Muscle of arm (tissue), 1 donor: ENCODE measurements at regions not wholly inside any gene's neighbourhood (a gene's known extent, or its start where the extent isn't known, plus 50 kb on each side); places are given as distances from the start of the nearest gene placed in this dataset.
"Not testable (repeated sequence)": the region's sequence is repeated elsewhere in the genome, so short reads cannot be mapped to it uniquely, and the experiment has no call there.

Experiments used
- DNase-seq: peaks from one replicate; pipeline ENCODE4 v3.0.0-alpha.2; 2013

DNA sequence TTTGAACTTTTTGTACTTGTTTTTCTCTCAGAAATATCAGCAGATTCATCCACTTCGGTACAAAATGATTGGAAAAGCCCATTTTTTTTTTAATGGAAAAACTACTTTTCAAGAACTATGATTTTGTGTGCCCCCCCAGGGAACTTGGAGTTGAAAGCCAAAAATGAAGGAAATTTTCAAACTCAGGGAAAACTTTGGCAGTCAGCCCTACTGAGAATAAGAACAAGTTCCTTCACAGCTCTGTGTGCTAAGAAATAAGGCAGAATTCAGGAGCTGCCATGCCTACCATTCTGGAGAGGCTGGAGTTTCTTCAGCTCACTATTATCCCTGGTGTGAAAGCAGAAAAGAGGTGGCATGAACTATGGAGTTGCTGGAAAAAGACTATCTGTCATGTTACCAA lies 226.0 kb upstream of the SLC35G4 start:
- peak; percentile 76 for DNase-seq

DNA sequence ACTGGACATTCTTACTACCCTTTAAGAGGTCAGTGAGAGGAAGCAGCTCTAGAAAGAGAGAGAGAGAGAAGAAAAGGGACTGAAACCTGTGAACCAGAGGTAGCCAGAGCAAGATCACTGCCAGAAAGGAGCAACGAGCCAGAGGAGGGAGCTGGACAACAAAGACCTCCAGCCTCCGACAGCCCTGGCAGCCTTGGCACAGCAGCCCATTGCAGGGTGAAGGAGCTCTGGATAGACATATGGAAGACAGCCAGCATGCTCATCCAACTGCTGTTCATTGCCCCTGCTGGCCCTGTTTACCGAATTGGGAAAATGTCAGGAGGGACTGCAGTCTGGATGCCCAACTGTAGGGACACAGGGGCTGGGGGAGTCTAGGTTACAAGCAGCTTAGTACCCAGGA lies 228.4 kb upstream of the SLC35G4 start:
- no peak for DNase-seq

DNA sequence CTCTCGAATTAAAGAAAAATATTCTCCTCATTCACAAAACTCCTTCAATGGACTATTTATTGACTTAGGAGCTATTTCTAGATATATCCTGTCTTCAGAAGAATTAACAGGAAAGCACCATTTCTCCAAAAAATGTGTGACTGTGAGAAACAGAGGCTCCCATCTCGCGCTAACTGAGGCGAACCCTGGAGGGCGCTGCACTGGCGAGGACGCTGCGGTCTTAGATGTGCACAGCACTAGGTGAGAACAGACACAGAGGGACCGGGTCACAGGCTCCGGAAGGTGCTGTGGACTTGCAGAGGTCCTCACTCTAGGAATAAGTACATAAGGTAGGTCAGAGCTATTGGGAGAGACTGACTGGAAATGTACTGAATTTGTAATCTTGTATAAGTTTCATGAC lies 229.7 kb upstream of the SLC35G4 start:
- DNase-seq, result no peak

DNA sequence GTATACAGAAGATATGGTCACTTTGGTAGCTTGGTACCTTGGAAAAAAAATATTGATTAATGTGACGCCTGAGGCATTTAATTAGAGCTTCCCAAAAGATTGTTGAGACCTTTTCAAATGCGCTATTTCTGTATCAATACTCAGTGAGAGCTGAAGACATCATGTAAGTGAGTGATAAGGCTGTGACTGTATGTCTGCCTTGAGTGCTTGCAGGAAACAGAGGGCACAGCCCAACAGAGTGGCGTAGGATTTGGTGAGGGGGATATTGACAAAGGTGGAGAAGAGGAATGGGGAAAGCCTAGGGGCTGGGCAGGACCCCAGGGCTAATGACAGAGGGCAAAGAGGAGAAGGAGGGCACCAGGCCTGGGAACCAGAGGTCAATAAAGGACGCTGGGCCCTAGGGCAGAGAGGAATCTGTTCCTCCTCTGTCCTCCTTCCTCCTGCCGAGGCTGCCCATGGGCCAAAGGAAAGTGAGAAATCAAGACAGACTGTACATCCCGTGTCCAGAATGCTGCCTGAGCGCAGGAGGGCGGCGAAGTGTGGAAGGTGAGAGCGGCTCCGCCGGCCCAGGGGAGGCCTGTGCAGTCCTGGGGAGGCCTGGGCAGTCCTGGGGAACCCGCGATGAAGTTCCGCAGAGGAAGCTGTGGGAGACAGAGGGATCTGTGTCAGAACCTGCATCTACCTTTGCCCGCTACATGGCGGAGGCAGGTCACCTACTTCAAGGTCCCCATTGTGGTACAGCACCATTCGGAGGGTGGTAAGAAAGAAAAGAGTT lies 228.6 kb upstream of the PIEZO2 start:
- no peak for DNase-seq

DNA sequence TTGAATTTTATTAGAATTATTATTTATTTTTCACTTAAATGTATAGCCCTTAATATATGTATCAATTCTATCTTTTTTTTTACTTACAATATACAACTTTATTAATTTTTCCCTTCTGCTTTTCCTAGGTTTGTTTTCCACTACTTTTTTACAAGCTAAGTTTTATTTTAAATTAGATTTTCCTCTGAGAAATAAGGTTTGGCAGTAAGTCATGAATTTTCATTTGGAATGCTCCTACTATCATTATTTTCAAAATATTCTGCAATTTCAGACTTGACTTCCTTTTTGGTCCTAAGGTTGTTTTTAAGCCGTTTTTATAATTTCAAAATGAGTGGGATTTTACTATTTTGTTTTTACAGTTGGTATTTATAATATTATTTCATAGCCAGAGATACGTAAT lies 222.8 kb upstream of the PIEZO2 start:
- DNase-seq, result peak; percentile 41

DNA sequence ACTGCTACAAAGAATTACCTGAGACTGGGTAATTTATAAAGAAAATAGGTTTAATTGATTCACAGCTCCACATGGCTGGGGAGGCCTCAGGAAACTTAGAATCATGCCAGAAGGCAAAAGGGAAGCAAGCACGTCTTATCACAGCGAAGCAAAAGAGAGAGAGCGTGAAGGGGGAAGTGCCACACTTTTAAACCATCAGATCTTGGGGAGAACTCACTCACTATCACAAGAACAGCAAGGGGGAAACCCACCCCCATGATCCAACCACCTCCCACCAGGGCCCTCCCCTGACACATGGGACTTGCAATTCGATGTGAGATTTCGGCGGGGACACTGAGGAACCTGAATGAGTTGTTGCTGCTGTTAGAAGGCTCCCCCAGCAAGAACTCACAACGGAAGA lies 220.2 kb upstream of the PIEZO2 start:
- no peak for DNase-seq

DNA sequence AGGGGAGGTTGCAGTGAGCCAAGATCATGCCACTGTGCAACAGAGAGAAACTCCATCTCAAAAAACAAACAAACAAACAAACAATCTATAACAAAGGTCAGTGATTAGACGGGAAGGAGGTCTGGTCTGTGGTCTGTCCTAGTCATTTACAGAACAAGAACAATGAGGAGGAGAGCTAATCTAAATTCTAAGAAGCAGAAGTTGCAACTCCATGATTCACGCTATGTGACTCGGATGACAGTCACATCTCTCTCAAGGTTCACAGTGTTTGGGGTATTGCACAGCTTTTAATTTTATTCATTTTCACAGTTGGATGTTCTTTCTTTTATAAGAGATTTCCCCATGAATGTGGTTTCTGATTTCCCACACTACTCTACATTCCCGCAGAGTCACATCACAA lies 218.7 kb upstream of the PIEZO2 start:
- DNase-seq, result no peak

DNA sequence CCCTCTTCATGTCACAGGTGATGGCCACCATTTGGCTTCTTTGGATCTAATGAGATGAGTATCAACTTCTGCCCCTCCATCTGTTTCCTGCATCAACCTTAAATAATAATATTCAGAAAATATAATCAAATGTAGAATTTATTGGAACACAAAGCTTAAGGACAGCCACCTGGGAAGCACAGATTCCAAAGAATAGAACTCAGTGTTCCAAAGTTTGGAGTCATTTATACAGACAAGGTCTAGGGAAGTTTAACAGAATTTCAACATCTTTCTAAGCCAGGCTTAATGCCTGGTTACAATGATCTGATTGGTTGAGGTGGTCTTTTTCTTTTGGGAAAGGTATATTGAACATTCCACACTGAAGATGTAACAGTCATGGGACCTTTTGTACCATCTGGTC lies 218.0 kb upstream of the PIEZO2 start:
- DNase-seq, result peak; percentile 13

DNA sequence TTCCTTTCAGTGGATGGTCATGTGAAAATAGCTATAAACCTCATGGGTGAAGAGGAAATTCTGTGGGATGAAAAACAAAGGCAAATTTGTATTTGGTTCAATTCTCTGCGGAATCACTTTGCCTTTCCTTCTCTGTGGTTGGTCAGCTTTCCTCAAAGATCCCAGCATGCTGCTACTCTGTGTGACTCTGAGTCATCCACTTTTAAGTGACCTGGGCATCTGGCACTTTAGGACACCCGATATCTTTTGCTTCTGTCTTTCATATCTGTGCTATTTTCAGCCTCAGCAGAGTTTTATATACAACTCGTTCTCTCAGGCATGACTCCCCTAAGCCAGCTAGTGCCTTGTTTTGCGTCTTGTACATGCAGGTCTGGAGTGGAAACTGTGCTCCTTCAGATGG lies 217.0 kb upstream of the PIEZO2 start:
- peak; percentile 16 for DNase-seq

DNA sequence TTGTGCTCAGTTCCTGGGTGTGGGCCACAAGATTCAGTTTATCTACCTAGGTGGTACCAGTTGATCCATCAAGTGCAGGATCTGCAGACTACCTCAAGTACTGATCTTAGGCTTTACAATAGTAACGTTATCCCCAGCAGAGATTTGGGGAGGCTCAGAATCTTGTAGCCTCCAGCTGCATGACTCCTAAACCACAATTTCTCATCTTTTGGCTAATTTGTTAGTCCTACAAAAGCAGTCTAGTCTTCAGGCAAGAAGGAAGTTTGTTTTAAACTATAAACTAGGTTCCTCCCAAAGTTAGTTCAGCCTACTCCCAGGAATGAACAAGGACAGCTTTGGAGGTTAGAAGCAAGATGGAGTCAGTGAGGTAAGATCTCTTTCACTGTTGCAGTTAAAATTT lies 213.5 kb upstream of the PIEZO2 start:
- DNase-seq, result no peak

DNA sequence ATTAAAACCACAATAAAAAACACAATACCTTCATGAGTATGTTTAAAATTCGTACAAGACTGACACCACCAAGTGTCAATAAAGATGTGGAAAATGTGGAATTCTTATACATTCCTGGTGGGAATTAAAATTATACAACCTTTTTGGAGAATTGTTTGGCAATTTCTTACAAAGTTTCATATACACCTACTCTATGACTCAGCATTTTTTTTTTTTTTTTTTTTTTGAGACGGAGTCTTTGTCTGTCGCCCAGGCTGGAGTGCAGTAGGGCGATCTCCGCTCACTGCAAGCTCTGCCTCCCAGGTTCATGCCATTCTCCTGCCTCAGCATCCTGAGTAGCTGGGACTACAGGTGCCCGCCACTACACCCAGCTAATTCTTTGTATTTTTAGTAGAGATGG lies 212.5 kb upstream of the PIEZO2 start:
- DNase-seq, result not testable (repeated sequence)

DNA sequence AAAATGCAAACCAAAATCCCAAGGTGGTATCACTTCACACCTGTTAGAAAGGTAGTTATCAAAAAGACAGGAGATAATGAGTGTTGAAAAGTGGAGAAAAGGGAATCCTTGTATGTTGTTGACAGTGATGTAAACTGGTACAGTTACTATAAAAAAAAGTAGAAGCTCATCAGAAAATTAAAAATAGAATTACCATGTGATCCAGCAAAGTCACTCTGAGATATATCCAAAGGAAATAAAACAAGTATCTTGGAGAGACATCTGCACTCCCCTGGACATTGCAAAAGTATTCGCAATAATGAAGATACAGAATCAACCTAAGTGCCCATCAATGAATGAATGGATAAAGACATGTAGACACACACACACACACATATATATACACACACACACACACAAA lies 208.3 kb upstream of the PIEZO2 start:
- no peak for DNase-seq

DNA sequence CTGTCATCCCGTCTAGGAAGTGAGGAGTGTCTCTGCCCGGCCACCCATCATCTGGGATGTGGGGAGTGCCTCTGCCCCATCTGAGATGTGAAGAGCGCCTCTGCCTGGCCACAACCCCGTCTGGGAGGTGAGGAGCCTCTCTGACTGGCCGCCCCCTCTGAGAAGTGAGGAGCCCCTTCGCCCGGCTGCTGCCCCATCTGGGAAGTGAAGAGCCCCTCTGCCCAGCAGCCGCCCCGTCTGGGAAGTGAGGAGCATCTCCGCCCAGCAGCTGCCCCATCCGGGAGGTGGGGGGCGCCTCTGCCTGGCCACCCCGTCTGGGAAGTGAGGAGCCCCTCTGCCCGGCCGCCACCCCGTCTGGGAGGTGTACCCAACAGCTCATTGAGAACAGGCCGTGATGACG lies 195.2 kb upstream of the PIEZO2 start:
- DNase-seq, result not testable (repeated sequence)

DNA sequence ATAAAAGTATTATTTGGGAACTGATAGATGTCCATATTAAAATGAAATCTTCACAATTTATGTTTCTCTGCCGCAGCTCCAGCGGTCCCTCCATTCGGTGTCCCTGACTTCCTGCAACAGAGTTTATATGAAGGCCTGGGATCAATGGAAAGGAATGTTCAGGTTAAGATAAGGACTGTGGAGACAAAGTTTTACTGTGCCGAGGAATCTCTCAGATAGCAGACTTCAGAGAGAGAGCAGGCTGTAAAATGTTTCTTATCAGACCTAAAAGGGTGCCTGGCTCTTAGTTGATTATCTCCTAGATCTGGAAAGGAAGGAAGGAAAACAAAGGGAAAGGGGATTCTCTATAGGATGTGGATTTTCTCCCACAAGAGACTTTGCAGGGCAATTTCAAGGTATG lies 193.7 kb upstream of the PIEZO2 start:
- DNase-seq, result no peak

DNA sequence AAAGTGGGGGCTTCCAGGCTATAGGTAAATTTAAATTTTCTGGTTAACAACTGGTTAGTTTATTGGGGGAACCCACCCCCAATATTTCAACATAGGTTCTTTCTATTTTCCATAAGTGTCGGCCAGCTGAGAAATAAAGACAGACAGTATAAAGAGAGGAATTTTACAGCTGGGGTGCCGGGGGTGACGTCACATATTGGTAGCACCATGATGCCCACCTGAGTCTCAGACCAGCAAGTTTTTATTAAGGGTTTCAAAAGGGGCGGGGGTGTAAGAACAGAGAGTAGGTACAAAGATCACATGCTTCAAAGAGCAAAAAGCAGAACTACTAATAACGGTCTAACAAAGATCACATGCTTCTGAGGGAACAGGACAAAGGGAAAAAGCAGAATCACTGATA lies 192.7 kb upstream of the PIEZO2 start:
- not testable (repeated sequence) for DNase-seq

DNA sequence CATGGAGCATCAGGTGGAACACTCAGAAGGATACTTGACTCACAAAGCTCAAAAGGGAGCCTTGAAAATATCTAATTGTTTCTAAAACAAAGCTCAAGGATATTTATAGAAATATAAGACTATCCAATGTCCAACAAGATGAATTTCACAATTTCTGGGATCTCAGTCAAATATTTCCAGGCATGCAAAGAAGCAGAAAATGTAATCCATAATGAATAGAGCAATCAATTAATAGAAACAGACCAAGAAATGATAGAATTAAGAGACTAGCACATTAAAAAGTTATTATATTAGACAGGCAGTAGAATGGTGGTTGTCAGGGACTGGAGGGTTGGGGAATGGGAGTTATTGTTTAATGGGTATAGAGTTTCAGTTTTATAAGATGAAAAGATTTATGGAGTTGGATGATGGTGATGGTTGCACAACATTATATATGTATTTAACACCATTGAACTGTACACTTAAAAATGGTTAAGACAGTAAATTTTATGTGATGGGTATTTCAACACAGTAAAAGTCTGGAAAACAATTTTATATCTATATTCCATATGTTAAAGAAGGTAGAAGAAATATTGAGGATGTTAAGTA lies 189.9 kb upstream of the PIEZO2 start:
- DNase-seq, result peak; percentile 50

DNA sequence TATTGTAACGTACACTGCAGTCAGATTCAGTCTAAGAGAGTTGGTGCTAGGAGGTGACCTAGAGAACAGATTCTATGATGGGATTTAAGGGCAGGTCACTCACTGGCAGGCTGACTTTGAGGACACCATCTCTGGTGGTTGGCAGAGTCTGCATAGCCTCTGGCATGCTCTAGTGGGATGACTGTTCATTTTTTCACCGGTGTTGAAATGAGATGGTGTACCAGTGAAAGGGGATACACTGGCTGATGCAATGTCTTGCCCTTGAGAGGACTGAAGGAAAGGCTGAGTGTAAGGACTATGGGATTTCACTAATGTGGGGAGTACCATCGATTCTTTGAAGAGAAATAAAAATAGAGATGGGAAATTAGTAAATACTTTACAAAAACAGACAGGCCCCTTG lies 186.9 kb upstream of the PIEZO2 start:
- DNase-seq, result no peak

DNA sequence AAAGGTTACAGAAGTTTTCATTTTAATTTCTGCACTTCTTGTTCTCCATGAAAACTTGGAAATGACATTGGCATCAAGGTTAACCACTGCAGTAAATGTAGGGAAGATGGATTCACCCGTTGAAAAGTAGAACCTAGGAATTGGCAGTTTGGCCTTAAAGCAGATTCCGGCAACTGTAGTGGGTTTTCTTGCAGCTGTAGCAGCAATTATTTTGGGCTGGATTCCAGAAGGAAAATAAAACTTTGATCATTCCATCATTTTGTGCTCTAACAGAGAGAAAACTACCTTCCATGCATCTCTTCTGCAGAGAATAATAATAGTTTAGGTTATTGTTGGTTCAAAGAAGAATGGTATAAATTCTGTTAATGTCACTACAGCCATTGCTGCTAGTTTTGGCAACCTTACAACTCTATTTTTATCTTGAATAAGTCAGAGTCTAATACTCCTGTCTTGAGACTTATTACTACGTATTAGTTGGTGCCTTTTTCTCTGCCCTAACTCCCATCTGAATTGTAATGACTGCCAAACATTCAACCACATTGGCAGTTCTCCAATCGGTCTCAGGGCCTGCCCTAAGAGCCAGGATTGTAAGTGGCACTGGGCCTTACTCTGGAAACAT lies 178.1 kb upstream of the PIEZO2 start:
- DNase-seq, result peak; percentile 31

DNA sequence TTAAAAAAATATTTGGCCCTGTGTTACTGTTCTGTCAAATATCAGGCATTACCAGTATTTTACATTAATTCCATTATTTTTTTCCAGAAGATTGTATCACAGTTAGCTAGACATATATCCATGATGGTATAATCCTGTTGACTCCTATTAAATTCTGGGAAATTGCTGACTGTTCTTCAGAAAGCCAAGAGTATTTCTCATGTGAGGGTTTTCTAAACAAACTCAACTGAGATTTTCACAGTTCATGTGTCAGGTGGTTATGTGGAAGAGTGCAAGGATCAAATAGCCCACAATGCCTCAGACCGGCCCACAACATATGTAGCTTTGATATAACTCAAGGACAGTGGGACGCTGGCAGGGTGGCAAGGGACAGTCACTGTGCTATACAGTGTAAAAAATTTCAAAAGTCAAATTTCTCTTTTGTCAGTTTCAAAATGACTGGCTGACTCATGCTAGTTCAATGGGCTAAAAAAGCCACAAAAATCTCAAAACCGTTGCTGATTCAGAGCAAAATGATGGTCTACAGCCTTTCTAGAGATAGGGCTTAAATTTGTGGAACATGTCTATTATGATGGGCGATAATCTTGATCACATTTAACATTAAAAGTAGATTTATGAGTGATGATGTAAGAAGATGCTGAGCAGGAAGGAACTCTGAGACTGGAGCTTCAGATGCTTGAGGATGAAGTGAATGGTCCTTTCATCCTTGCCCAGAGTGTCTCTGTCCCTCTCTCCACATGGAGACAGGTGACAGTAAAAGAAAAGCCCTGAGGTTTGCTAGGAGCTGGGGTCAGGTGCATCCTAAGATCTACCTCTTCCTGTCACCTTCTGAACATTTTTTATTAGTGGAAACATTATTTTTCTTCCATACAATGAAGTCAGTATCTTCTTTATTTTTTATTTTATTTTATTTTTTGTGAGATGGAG lies 175.8 kb upstream of the PIEZO2 start:
- no peak for DNase-seq

DNA sequence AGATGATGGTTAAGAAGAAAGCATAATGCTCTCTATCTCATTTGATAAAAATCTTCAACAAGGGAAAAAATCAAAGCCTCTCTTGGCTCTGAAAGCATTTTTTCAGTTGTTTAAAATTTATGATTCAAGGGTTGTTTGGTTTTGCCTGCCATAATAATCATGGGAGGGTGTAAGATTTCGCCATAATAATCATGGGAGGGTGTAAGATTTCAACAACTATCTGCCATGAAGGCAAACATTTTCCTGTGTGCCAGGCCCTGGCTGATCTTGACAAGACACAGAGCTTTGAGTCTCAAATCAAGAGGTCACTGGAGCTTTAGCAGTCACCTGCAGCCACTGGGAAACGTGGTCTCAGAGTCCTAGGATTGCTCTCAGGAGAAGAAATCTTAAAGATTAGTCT lies 175.1 kb upstream of the PIEZO2 start:
- DNase-seq, result no peak

DNA sequence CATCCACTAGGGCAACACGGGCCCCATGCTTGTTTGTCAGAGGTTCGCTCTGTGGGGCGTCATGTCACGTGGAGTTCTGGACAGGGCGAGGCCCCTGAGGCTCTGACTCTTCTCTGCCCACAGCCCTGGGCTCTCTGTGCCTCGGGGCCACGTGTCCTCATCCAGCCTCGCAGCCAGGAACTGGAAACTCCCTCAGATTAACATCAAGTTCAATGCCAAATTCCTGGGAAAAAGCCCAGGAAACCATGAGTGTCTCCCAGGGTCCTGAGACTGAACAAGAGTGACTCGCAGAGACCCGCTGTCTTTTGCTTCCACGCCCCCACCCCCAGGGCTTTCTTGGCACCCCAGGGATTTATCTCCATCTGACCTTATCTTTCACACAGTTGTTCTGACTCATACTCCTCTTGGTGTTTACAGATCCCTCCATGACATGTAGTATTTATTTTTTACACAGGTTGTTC lies 174.0 kb upstream of the PIEZO2 start:
- DNase-seq, result no peak

DNA sequence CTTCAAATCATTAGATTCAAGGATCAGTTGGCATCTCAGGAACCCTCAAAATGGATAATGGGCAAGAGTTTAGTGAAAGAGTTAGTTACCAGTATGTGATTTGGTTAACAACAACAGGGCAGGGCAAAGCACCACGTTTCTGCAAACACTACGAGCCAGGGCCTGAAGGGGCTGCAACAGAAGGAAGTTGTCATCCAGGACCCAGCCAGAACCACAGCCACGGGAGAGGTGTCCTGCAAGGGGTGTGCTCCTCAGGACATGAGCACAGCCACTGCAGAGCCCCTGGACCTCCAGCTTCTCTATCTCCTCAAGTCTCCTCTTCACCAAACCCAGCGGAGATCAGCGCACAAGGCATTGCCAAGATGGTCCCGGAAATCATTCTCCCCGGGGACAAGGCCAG lies 173.3 kb upstream of the PIEZO2 start:
- DNase-seq, result no peak
